GM12865 (cell line): ENCODE measurements at regions not wholly inside any gene's neighbourhood (a gene's known extent, or its start where the extent isn't known, plus 50 kb on each side); places are given as distances from the start of the nearest gene placed in this dataset.

ENCODE experiments used
- DNase-seq: peaks from one replicate; pipeline ENCODE4 v3.0.0; 2010; ENCODE audit warnings: low read depth
- H3K4me3 ChIP-seq: 2 replicates; pipeline ENCODE4 v1.5.1; 2011; ENCODE audit warnings: mild to moderate bottlenecking, low read depth, low read length, control low read depth
- CTCF ChIP-seq: IDR thresholded peaks from 2 replicates; pipeline ENCODE4 v1.5.1; 2011; ENCODE audit warnings: low read length, control low read depth, low read depth, inconsistent platforms; ENCODE audit not compliant: insufficient read depth; ENCODE audit errors: missing control alignments

GRCh38 chr21:28142697-28143096 lies 850.0 kb downstream of the LTN1 start:
- H3K4me3 ChIP-seq = no peak overlapping the region
- no peak for DNase-seq
- no peak for TF ChIP-seq CTCF

- no peak for TF ChIP-seq CTCF
- no peak overlapping the region for H3K4me3 ChIP-seq
- DNase-seq = no peak
Measured at GRCh38 chr21:28138272-28138671, 854.4 kb downstream of the LTN1 start.

- TF ChIP-seq CTCF = no peak
- H3K4me3 ChIP-seq = no peak overlapping the region
- DNase-seq = no peak
Measured at GRCh38 chr21:28136656-28137255, 855.9 kb downstream of the LTN1 start.

GRCh38 chr21:28135646-28136045 lies 857.0 kb downstream of the LTN1 start:
- DNase-seq = no peak
- TF ChIP-seq CTCF = no peak
- H3K4me3 ChIP-seq = no peak overlapping the region

- DNase-seq = no peak
- no peak for TF ChIP-seq CTCF
- H3K4me3 ChIP-seq = no peak overlapping the region
Measured at GRCh38 chr21:28133116-28133515, 859.6 kb downstream of the LTN1 start.

GRCh38 chr21:28132713-28133112 lies 860.0 kb downstream of the LTN1 start:
- no peak for TF ChIP-seq CTCF
- no peak overlapping the region for H3K4me3 ChIP-seq
- DNase-seq = no peak

GRCh38 chr21:28127175-28127785 lies 865.4 kb downstream of the LTN1 start:
- no peak for DNase-seq
- H3K4me3 ChIP-seq = no peak overlapping the region
- TF ChIP-seq CTCF = no peak
